Skeletal muscle tissue (tissue), 3 donors: ENCODE measurements at regions not wholly inside any gene's neighbourhood (a gene's known extent, or its start where the extent isn't known, plus 50 kb on each side); places are given as distances from the start of the nearest gene placed in this dataset.

Source experiments
- H3K27ac ChIP-seq: one replicate; pipeline ENCODE4 v1.7.0; 2013; ENCODE audit warnings: mild to moderate bottlenecking, low read depth, low read length, inconsistent platforms
- H3K27me3 ChIP-seq, 3 donors: one replicate each; pipeline ENCODE4 v1.7.0; 2013; ENCODE audit warnings: low read length in 3 of 3; ENCODE audit not compliant: control insufficient read depth in 3 of 3, insufficient read depth in 3 of 3
- H3K36me3 ChIP-seq, 3 donors: one replicate each; pipeline ENCODE4 v1.7.0; 2013; ENCODE audit warnings: low read length in 3 of 3; ENCODE audit not compliant: control insufficient read depth in 3 of 3, insufficient read depth in 3 of 3
- H3K4me1 ChIP-seq, 3 donors: one replicate each; pipeline ENCODE4 v1.7.0; 2013; ENCODE audit warnings: low read length in 3 of 3, mild to moderate bottlenecking in 3 of 3; ENCODE audit not compliant: control insufficient read depth in 3 of 3, insufficient read depth in 3 of 3
- H3K4me3 ChIP-seq, 3 donors: one replicate each; pipeline ENCODE4 v1.7.0; 2013; ENCODE audit warnings: low read length in 3 of 3
- H3K9ac ChIP-seq, 3 donors: one replicate each; pipeline ENCODE4 v1.7.0; 2013; ENCODE audit warnings: low read length in 3 of 3, mild to moderate bottlenecking in 3 of 3, moderate library complexity in 2 of 3, low read depth in 1 of 3
- H3K9me3 ChIP-seq, 3 donors: one replicate each; pipeline ENCODE4 v1.7.0; 2013; ENCODE audit warnings: low read length in 3 of 3; ENCODE audit not compliant: control insufficient read depth in 3 of 3
- donor health status: Osteomylitis.

DNA sequence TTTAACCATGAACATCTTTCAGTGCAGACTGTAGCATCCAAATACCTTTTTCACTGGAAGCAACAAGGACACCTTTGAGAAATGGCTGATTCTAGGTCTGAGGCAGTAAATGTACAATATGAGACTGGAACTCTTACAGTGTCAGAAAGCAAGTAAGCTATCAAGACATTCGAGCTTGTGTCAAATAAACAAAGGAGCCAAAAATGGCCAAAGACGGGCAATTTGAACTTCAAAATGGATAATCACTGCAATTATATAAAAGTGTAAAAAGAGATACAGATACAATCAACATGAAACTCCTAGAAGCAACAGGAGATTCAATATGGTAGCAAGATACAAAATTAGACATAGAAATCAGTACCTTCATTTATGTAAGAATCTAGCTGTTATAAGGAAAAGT lies 138.5 kb upstream of the CCDC54 start:
- Histone ChIP-seq H3K9me3 (no peaks in the 10 kb centered on the region), H3K4me3 (no peak overlapping the region), H3K9ac (no peak overlapping the region), H3K27me3 (no peaks in the 10 kb centered on the region), H3K36me3 (no peaks in the 10 kb centered on the region), H3K27ac (no peak overlapping the region), H3K4me1 (peaks cover 11 to 13% (median 12%) of the 10 kb centered on the region in 3 donors)

DNA sequence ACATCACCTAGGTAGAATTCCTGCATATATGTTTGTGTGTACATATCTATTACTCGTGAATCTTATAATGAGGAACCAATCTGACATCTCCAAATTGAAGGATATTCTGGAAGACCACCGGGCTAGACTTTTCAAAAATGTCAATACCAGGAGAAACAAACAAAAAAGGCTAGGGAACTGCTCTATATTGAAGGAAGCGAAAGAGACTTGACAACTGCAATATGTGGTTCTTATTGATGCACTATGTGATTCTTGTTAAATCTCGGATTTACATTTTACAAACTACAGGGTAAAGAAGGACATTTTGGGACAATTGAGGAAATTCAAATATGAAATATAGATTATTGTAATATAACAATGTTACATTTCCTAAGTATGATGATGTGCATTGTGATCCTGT lies 137.5 kb upstream of the CCDC54 start:
- no peaks in the 10 kb centered on the region for H3K27me3 ChIP-seq
- H3K9ac ChIP-seq, result peak overlapping the region in 1 of 3 donors; percentile 33
- no peak overlapping the region for H3K27ac ChIP-seq
- peak overlapping the region in 2 of 3 donors; percentile 82 to 90 for H3K4me3 ChIP-seq
- H3K4me1 ChIP-seq, result peaks cover 11 to 13% (median 12%) of the 10 kb centered on the region in 3 donors
- no peaks in the 10 kb centered on the region for H3K9me3 ChIP-seq
- no peaks in the 10 kb centered on the region for H3K36me3 ChIP-seq

DNA sequence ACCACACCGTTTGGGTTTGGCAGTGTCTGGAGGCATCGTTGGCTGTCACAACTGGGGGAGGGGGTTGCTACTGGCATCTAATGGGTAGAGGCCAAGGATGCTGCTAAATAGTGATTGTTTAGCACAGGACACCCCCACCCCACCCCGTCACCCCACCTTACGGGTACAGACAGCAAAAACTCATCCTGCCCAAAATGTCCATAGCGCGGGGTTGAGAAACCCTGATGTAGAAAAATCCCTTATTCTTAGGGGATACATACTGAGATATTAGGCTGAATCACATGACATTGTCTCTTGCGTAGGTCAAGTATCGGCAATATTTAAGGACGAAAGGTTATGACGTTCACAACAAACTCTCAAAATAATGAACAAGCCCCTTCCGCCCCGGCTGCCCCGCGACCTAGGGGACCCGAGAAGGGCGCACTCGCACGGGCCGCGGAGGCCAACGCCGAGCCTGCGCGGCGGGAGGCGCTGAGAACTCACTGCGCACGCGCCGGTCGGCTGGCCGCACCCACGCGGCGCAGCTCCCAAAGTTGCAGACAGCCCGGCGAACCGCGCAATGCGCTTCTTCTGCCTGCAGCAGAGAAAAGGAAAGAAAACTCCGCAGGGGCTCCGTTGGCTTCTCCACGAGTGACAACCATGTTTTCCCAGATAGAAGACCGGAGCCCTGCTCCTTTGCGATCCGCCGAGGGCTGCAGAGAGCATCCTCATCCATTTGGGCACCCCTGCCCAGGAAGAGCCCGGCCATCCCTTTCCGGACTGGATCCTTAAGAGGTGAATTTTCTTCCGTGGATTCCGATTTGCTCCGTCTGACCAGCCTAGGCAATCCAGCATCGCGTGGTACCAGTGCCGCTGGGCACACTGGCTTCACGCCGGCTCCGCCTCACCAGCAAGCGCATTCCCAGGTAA lies 136.8 kb upstream of the CCDC54 start:
- no peaks in the 10 kb centered on the region for H3K36me3 ChIP-seq
- H3K4me3 ChIP-seq, result peak overlapping the region; percentile 82 to 90 (median 86)
- peak overlapping the region; percentile 51 for H3K27ac ChIP-seq
- no peaks in the 10 kb centered on the region for H3K27me3 ChIP-seq
- H3K9ac ChIP-seq, result peak overlapping the region; percentile 72 to 86 (median 83)
- peaks cover 7 to 9% (median 9%) of the 10 kb centered on the region in 3 donors for H3K4me1 ChIP-seq
- H3K9me3 ChIP-seq, result no peaks in the 10 kb centered on the region

DNA sequence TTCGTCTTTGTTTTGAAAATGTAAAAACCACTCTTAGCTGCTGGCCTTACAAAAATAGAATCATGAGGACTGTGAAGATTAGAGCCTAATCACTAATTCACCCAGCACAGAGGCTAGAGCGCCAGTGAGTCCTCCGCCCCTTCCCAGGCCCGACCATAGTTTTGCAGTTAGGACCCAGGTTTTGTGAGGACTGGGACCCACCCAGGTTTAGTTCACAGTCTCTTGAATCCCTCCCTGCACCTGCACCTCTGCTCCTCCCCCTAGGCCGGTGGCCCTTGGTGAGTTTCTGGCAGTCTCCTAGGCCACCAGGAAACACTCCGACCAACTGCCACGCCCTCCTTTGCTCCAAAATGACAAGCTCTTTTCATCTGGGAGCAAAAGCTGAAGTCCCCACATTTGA lies 136.0 kb upstream of the CCDC54 start:
- H3K4me1 ChIP-seq, result peaks cover 6 to 9% (median 9%) of the 10 kb centered on the region in 3 donors
- peak overlapping the region; percentile 72 to 86 (median 83) for H3K9ac ChIP-seq
- H3K27me3 ChIP-seq, result no peaks in the 10 kb centered on the region
- H3K36me3 ChIP-seq, result peaks cover 0 to 4% (median 3%) of the 10 kb centered on the region in 3 donors
- peak overlapping the region; percentile 82 to 90 (median 86) for H3K4me3 ChIP-seq
- no peak overlapping the region for H3K27ac ChIP-seq
- no peaks in the 10 kb centered on the region for H3K9me3 ChIP-seq

DNA sequence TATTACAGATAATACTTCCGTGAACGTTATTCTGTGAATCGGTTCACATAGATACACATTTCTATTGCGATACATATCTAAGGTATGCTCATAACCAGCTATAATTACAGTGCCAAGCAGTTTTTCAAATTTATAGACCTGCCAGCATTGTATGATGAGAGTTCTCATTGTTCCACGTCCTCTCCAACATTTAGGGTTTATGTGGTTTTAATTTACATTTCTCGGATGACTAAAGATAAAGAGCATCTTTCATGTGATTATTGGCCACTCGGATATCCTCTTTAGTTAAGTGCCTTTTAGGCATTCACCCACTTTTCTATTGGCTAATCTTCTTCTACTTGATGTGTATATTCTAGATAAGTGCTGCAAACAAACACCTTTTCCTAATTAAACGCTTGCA lies 134.7 kb upstream of the CCDC54 start:
- Histone ChIP-seq H3K4me1 (peaks cover 6 to 9% (median 9%) of the 10 kb centered on the region in 3 donors), H3K27ac (no peak overlapping the region), H3K4me3 (peak overlapping the region in 1 of 3 donors; percentile 38), H3K27me3 (no peaks in the 10 kb centered on the region), H3K36me3 (peaks cover 0 to 7% (median 6%) of the 10 kb centered on the region in 3 donors), H3K9me3 (no peaks in the 10 kb centered on the region), H3K9ac (no peak overlapping the region)

DNA sequence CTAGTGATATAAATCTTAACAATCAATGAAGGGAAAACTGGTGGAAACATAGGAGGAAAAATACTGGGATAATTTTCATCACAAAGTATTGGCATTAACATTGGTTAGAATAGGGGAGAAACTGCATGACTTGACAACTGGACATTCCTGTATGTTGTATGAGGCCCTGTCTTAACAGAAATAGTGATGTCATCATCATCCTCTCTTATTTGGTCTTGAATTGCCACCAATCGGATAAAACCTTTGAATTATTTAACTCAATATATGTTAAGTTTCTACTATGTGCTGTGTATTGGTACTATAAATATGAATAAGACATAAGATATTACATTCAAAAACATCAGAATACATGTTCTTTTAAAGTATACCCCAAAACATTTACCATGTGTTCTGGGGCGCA lies 130.1 kb upstream of the CCDC54 start:
- no peaks in the 10 kb centered on the region for H3K9me3 ChIP-seq
- no peak overlapping the region for H3K4me3 ChIP-seq
- no peak overlapping the region for H3K27ac ChIP-seq
- no peaks in the 10 kb centered on the region for H3K27me3 ChIP-seq
- no peak overlapping the region for H3K9ac ChIP-seq
- peaks cover 0 to 12% (median 9%) of the 10 kb centered on the region in 3 donors for H3K36me3 ChIP-seq
- H3K4me1 ChIP-seq, result peaks cover 0 to 4% (median 0%) of the 10 kb centered on the region in 3 donors

DNA sequence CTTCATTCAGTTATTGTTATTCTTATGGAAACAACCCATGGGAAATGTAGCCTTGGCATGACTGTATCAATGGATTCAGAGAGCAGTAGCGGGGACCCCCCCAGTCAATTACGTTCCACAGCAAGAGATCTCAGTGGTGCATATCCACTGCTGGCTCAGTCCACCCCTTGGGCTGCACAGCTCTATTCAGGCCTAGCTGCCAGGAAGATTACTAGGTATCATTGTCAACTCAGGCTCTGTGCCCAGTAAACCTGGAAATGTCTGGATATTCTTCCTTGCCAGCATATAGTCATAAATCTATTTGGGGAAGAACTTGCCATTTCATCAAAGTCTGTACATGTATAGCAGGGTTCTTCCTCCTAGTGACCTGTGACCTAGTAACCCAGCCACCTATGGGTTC lies 128.1 kb upstream of the CCDC54 start:
- H3K9me3 ChIP-seq, result no peaks in the 10 kb centered on the region
- H3K4me3 ChIP-seq, result no peak overlapping the region
- no peaks in the 10 kb centered on the region for H3K27me3 ChIP-seq
- no peaks in the 10 kb centered on the region for H3K4me1 ChIP-seq
- no peak overlapping the region for H3K9ac ChIP-seq
- peaks cover 0 to 12% (median 9%) of the 10 kb centered on the region in 3 donors for H3K36me3 ChIP-seq
- no peak overlapping the region for H3K27ac ChIP-seq

DNA sequence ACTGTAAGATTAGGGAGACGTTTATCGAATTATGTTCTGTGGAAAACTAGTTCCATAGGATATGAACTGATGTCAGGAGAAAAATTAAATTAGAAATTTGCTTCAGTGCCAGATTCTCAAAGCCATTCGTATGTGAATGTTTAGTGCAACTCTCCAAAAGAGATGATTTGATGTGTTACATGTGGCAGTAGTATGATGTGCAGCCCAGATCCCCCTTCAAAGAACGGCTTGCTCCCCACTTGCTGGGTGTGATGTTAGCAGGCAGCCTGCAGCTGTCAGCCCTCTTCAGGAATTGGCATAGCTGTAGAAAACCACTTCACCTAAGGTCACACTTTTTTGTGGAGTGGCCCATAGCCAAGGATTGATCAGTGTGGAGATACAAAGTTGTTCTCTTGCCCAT lies 127.0 kb upstream of the CCDC54 start:
- H3K9me3 ChIP-seq, result no peaks in the 10 kb centered on the region
- peaks cover 0 to 12% (median 9%) of the 10 kb centered on the region in 3 donors for H3K36me3 ChIP-seq
- H3K4me1 ChIP-seq, result no peaks in the 10 kb centered on the region
- no peak overlapping the region for H3K9ac ChIP-seq
- H3K27ac ChIP-seq, result no peak overlapping the region
- no peaks in the 10 kb centered on the region for H3K27me3 ChIP-seq
- H3K4me3 ChIP-seq, result no peak overlapping the region

DNA sequence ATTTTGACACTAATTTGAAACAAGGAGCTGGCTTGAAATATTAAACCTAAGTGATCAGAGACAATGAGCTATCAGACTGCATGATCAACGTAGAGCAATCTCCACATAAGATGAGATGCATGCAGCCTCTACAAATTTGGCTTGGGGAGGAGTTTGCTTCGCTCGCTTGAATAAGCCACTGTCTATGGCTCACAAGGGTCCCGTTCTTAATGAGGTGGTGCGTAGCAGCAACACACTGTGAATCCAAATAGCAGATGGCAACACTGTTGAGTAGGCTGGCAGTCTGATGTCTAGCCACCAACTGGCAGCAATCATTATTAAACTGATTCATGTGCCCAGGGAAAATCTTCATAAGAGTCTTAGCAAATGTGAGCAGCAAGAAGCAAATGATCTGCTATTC lies 125.4 kb upstream of the CCDC54 start:
- Histone ChIP-seq H3K9ac (no peak overlapping the region), H3K27ac (no peak overlapping the region), H3K27me3 (no peaks in the 10 kb centered on the region), H3K4me1 (no peaks in the 10 kb centered on the region), H3K36me3 (peaks cover 0 to 4% (median 2%) of the 10 kb centered on the region in 3 donors), H3K4me3 (no peak overlapping the region), H3K9me3 (no peaks in the 10 kb centered on the region)

DNA sequence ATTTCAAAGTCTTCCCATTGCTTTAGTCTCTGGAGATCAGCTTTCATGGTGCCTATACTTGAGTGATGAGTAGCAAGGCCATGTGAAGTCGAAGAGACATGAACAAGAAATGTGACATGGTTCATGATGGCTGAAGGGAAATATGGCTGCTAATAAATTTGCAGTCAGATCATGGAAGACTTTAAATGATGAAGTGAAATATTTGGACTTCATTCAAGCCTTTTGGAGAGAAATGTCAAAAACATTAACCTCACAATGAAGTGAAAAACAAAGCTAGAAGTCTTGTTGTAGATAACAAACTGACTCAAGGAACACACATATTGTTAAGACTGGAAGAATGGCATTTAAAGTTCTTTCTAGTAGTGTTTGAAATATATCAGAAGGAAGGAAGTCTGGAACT lies 120.3 kb upstream of the CCDC54 start:
- no peaks in the 10 kb centered on the region for H3K4me1 ChIP-seq
- H3K4me3 ChIP-seq, result no peak overlapping the region
- no peak overlapping the region for H3K9ac ChIP-seq
- H3K27me3 ChIP-seq, result no peaks in the 10 kb centered on the region
- no peak overlapping the region for H3K27ac ChIP-seq
- no peaks in the 10 kb centered on the region for H3K9me3 ChIP-seq
- H3K36me3 ChIP-seq, result no peaks in the 10 kb centered on the region
